Panc1 (cell line): ENCODE measurements at regions not wholly inside any gene's neighbourhood (a gene's known extent, or its start where the extent isn't known, plus 50 kb on each side); places are given as distances from the start of the nearest gene placed in this dataset.

Experiments
- ATAC-seq: fragments of 200-7000 bp; cut with Tn5 transposase; 2 replicates; pipeline ENCODE4 v1.9.1; 2020; ENCODE audit warnings: mild to moderate bottlenecking, moderate library complexity
- BruUV-seq: library from RNA; stranded (reverse); fragments of 400-500 nt; replicated peaks from 2 replicates; lab custom pipeline; 2021; lab: Mats Ljungman, UMichigan
- CTCF ChIA-PET: fragments of 300-600 bp; sonication (Branson Sonifier 250); formaldehyde crosslinking; loops from one replicate; lab custom pipeline; 2022; ENCODE audit warnings: antibody characterized with exemption; lab: Charles Lee
- POLR2A ChIA-PET: fragments of 300-600 bp; sonication (Branson Sonifier 250); formaldehyde crosslinking; loops from one replicate; lab custom pipeline; 2022; ENCODE audit warnings: antibody characterized with exemption; lab: Charles Lee
- DNase-seq: peaks from one replicate; pipeline ENCODE4 v3.0.0-alpha.2; 2010; ENCODE audit warnings: low read depth, low spot score
- H3K27ac ChIP-seq: 2 replicates; pipeline ENCODE4 v1.5.1; 2011; ENCODE audit warnings: mild to moderate bottlenecking, low read length, inconsistent platforms
- H3K27me3 ChIP-seq: fragments of 200-500 bp; sonication (Bioruptor generic); 2 replicates; pipeline ENCODE4 v1.6.0; 2014; ENCODE audit warnings: low read length, inconsistent platforms; ENCODE audit not compliant: control insufficient read depth, insufficient read depth
- H3K36me3 ChIP-seq: fragments of 200-500 bp; sonication (Bioruptor generic); 2 replicates; pipeline ENCODE4 v1.5.1; 2014; ENCODE audit warnings: inconsistent platforms, mild to moderate bottlenecking, low read length, moderate library complexity; ENCODE audit not compliant: control insufficient read depth, insufficient read depth
- H3K4me1 ChIP-seq: 2 replicates; pipeline ENCODE4 v1.5.1; 2011; ENCODE audit warnings: inconsistent platforms, mild to moderate bottlenecking, low read length, moderate library complexity; ENCODE audit not compliant: control insufficient read depth, insufficient read depth
- H3K4me3 ChIP-seq, 2 experiments: 2 replicates each; pipeline ENCODE4 v1.5.1; 2011 to 2012; ENCODE audit warnings: low read depth in 2 of 2, low read length in 2 of 2, mild to moderate bottlenecking in 2 of 2, inconsistent platforms in 1 of 2, moderate library complexity in 1 of 2
- H3K9me3 ChIP-seq: fragments of 200-500 bp; sonication (Bioruptor generic); 2 replicates; pipeline ENCODE4 v1.5.1; 2014; ENCODE audit warnings: low read depth, mild to moderate bottlenecking, inconsistent platforms, low read length, moderate library complexity; ENCODE audit not compliant: control insufficient read depth, insufficient read depth
- CTCF ChIP-seq: fragments of 450-650 bp; IDR thresholded peaks from 2 replicates; pipeline ENCODE4 v1.5.1; 2017; ENCODE audit warnings: mild to moderate bottlenecking
- POLR2AphosphoS5 ChIP-seq: IDR thresholded peaks from 2 replicates; pipeline ENCODE4 v1.6.1; 2012; ENCODE audit warnings: mild to moderate bottlenecking, low read depth, low read length, moderate library complexity
- REST ChIP-seq, 2 experiments: IDR thresholded peaks; 2 replicates each; pipeline ENCODE4 v1.6.1; 2011 to 2012; ENCODE audit warnings: low read depth in 2 of 2, control low read depth in 1 of 2, low read length in 1 of 2, mild to moderate bottlenecking in 1 of 2, moderate library complexity in 1 of 2; ENCODE audit not compliant: insufficient read depth in 1 of 2
- SIN3A ChIP-seq: IDR thresholded peaks from 2 replicates; pipeline ENCODE4 v1.6.1; 2012; ENCODE audit warnings: low read depth, mild to moderate bottlenecking, low read length, moderate library complexity, borderline replicate concordance; ENCODE audit not compliant: insufficient read depth
- TCF7L2 ChIP-seq: IDR thresholded peaks from 2 replicates; pipeline ENCODE4 v1.6.1; 2011; ENCODE audit warnings: mild to moderate bottlenecking, low read depth, low read length, inconsistent platforms
- in situ Hi-C: cut with HindIII; loops from 2 replicates; pipeline ENCODE4 v1.10.0; 2016; ENCODE audit warnings: low sequenced_read_pairs, low pct_unique_long_range_greater_than_20kb
- intact Hi-C: fragments of 100-400 bp; cut with micrococcal nuclease; formaldehyde crosslinking; loops from one replicate; pipeline ENCODE4 v1.10.0; 2022; ENCODE audit not compliant: unreplicated experiment

DNA sequence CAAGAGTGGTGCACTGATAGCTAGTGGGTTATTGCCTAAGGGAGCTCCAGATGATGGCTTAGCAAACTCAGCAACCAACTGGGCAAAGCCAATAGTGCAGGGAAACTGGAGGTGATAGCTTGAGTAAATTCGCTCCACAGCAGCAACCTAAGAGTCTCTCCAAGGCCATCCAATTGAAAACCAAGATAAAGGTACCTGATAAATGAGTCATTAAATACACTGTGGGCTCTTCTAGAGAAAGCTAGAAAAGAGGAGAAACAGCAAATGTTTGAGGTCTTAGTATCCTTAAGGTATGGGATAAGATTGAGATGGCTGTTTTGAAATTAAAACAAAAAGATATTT is 197.8 kb upstream of the ERBB4 start:
- no TSS peak for BruUV-seq
- in situ Hi-C loops: no loop called here
- ChIA-PET POLR2A (no interaction called here), CTCF (no interaction called here)
- Histone ChIP-seq H3K4me1 (no peaks in the 10 kb centered on the region), H3K27ac (no peak overlapping the region), H3K9me3 (no peaks in the 10 kb centered on the region), H3K4me3 (no peak overlapping the region), H3K36me3 (no peaks in the 10 kb centered on the region), H3K27me3 (no peaks in the 10 kb centered on the region)
- intact Hi-C loops: no loop called here
- no peak for DNase-seq
- TF ChIP-seq POLR2AphosphoS5 (no peak), REST (IDR thresholded peaks at IDR 0.05; ENCODE audit: insufficient read depth in 1 of 2, low read depth in 2 of 2, low read length in 1 of 2) (no peak), CTCF (no peak), TCF7L2 (no peak), SIN3A (no peak)
- no peak for ATAC-seq

DNA sequence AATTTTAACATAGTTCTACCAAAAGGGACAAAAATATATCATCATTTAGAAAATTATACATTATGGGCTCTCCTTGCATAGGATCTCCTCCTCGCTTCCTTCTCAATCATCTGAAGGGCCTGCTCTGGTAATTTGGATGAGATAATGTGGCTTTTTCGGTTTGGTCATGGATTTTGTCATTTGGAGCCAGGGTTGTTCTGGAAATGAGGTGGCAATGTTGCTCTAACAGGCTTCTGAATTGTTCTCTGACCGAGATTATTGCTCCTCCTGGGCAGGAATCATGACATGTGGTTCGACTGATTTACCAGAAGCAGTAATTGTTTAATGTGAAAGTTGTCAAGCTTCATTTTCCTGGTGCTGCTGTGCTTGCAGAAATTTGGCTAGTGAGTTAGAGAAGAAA is 194.7 kb upstream of the ERBB4 start:
- intact Hi-C loops: no loop called here
- CTCF ChIA-PET: no interaction called here

More for the DNA sequence above, 194.7 kb upstream of the ERBB4 start:
- DNase-seq (no peak), ATAC-seq (no peak)
- H3K9me3 ChIP-seq: no peaks in the 10 kb centered on the region
- H3K4me1 ChIP-seq: no peaks in the 10 kb centered on the region
- POLR2A ChIA-PET: no interaction called here
- no peaks in the 10 kb centered on the region for H3K27me3 ChIP-seq
- no peak overlapping the region for H3K27ac ChIP-seq
- TF ChIP-seq CTCF (no peak), REST (IDR thresholded peaks at IDR 0.05; ENCODE audit: insufficient read depth in 1 of 2, low read depth in 2 of 2, low read length in 1 of 2) (no peak), TCF7L2 (no peak)
- no peaks in the 10 kb centered on the region for H3K36me3 ChIP-seq
- no TSS peak for BruUV-seq
- in situ Hi-C loops: no loop called here
- H3K4me3 ChIP-seq: no peak overlapping the region
